H1 (cell line): ENCODE measurements at regions not wholly inside any gene's neighbourhood (a gene's known extent, or its start where the extent isn't known, plus 50 kb on each side); places are given as distances from the start of the nearest gene placed in this dataset.

Source experiments
- CTCF ChIA-PET: fragments of 300-600 bp; sonication (Branson Sonifier 250); formaldehyde crosslinking; loops from one replicate; lab custom pipeline; 2021; ENCODE audit not compliant: partially characterized antibody; lab: Charles Lee
- POLR2A ChIA-PET: fragments of 300-600 bp; sonication (Branson Sonifier 250); formaldehyde crosslinking; loops from one replicate; lab custom pipeline; 2021; ENCODE audit warnings: inconsistent platforms; ENCODE audit not compliant: partially characterized antibody; lab: Charles Lee
- DNase-seq, 2 experiments: peaks; one replicate each; pipeline versions ENCODE4 v3.0.0 to v3.0.0-alpha.2; 2010 to 2022; ENCODE audit warnings: low spot score in 2 of 2, low read depth in 1 of 2, mixed read lengths in 1 of 2
- FAIRE-seq: peaks from 2 replicates; lab custom pipeline; 2011; peaks lifted over from hg19 to GRCh38; lab: Jason Lieb, UNC
- H2AFZ ChIP-seq: 2 replicates; pipeline ENCODE4 v1.8.1; 2012; ENCODE audit warnings: low read length, inconsistent platforms
- H2AK5ac ChIP-seq: 2 replicates; pipeline ENCODE4 v1.6.1; 2013; ENCODE audit warnings: low read depth, low read length
- H2BK120ac ChIP-seq: replicated peaks from 2 replicates; pipeline ENCODE3; 2013; ENCODE audit warnings: low read depth, low read length, inconsistent platforms
- H2BK12ac ChIP-seq: 2 replicates; pipeline ENCODE4 v1.6.1; 2013; ENCODE audit warnings: low read depth, low read length
- H2BK15ac ChIP-seq: 2 replicates; pipeline ENCODE4 v1.6.1; 2013; ENCODE audit warnings: low read length
- H2BK20ac ChIP-seq: 2 replicates; pipeline ENCODE4 v1.6.1; 2013; ENCODE audit warnings: low read length
- H2BK5ac ChIP-seq: 2 replicates; pipeline ENCODE4 v1.6.1; 2013; ENCODE audit warnings: low read depth, low read length
- H3K14ac ChIP-seq: 2 replicates; pipeline ENCODE4 v1.6.1; 2013; ENCODE audit warnings: inconsistent platforms; ENCODE audit not compliant: insufficient read length
- H3K18ac ChIP-seq: 2 replicates; pipeline ENCODE4 v1.6.1; 2013; ENCODE audit warnings: low read length; ENCODE audit errors: extremely low read depth
- H3K23ac ChIP-seq: 2 replicates; pipeline ENCODE4 v1.6.1; 2013; ENCODE audit warnings: inconsistent platforms; ENCODE audit not compliant: insufficient read length
- H3K23me2 ChIP-seq: 2 replicates; pipeline ENCODE4 v1.6.1; 2013; ENCODE audit warnings: low read depth, low read length
- H3K27ac ChIP-seq: 2 replicates; pipeline ENCODE4 v1.6.1; 2011; ENCODE audit warnings: low read depth, low read length, inconsistent platforms
- H3K27me3 ChIP-seq, 4 experiments: replicated peaks in 1 of 4; 1 replicate in 1 of 4; 2 replicates in 3 of 4; pipeline versions ENCODE4 v1.6.1 to v1.8.1; 2011 to 2013; ENCODE audit warnings: low read length in 3 of 4, mild to moderate bottlenecking in 3 of 4, inconsistent platforms in 2 of 4, mixed read lengths in 2 of 4, moderate library complexity in 1 of 4; ENCODE audit not compliant: control insufficient read depth in 3 of 4, insufficient read depth in 3 of 4; ENCODE audit errors: extremely low read depth in 1 of 4
- H3K36me3 ChIP-seq, 4 experiments: 2 replicates each; pipeline versions ENCODE4 v1.6.1 to v1.8.1; 2011 to 2013; ENCODE audit warnings: mild to moderate bottlenecking in 4 of 4, low read length in 3 of 4, moderate library complexity in 2 of 4, control low read depth in 1 of 4, inconsistent platforms in 1 of 4; ENCODE audit not compliant: insufficient read depth in 4 of 4, control insufficient read depth in 2 of 4
- H3K4ac ChIP-seq: replicated peaks from 2 replicates; pipeline ENCODE3; 2013; ENCODE audit warnings: low read length, low read depth, mixed read lengths, inconsistent platforms; ENCODE audit not compliant: insufficient read length
- H3K4me1 ChIP-seq, 4 experiments: replicated peaks in 1 of 4; 1 replicate in 1 of 4; 2 replicates in 3 of 4; pipeline versions ENCODE4 v1.6.1 to v1.8.1; 2011 to 2013; ENCODE audit warnings: low read length in 3 of 4, inconsistent platforms in 2 of 4, mixed read lengths in 1 of 4; ENCODE audit not compliant: insufficient read depth in 4 of 4, control insufficient read depth in 3 of 4
- H3K4me2 ChIP-seq, 2 experiments: 2 replicates each; pipeline versions ENCODE4 v1.6.1 to v1.8.1; 2011 to 2013; ENCODE audit warnings: low read depth in 2 of 2, low read length in 2 of 2, control low read depth in 1 of 2, inconsistent platforms in 1 of 2, mild to moderate bottlenecking in 1 of 2; ENCODE audit not compliant: insufficient read depth in 1 of 2
- H3K4me3 ChIP-seq, 4 experiments: fragments of 200-600, 300-600 bp in 1 of 4; sonication (generic), shearing (Covaris generic), sonication (Bioruptor Twin) in 1 of 4; 2 replicates each; pipeline versions ENCODE4 v1.5.1 to v1.8.1; 2011 to 2016; ENCODE audit warnings: low read length in 4 of 4, low read depth in 3 of 4, control low read depth in 2 of 4, inconsistent platforms in 2 of 4, mild to moderate bottlenecking in 2 of 4, mixed read lengths in 1 of 4, moderate library complexity in 1 of 4; ENCODE audit not compliant: insufficient read depth in 2 of 4; ENCODE audit errors: extremely low read depth in 1 of 4
- H3K56ac ChIP-seq: replicated peaks from 2 replicates; pipeline ENCODE3; 2013; ENCODE audit warnings: low read depth, mild to moderate bottlenecking, mixed read lengths, low read length, inconsistent platforms; ENCODE audit not compliant: insufficient read length
- H3K79me1 ChIP-seq: 2 replicates; pipeline ENCODE4 v1.6.1; 2013; ENCODE audit warnings: low read depth, low read length, control low read depth
- H3K79me2 ChIP-seq, 2 experiments: 2 replicates each; pipeline versions ENCODE4 v1.6.1 to v1.8.1; 2012 to 2013; ENCODE audit warnings: low read length in 2 of 2, mild to moderate bottlenecking in 2 of 2, inconsistent platforms in 1 of 2; ENCODE audit not compliant: insufficient read depth in 2 of 2, control insufficient read depth in 1 of 2
- H3K9ac ChIP-seq, 4 experiments: replicated peaks in 1 of 4; 1 replicate in 1 of 4; 2 replicates in 3 of 4; pipeline versions ENCODE4 v1.6.1 to v1.8.1; 2011 to 2013; ENCODE audit warnings: low read depth in 3 of 4, low read length in 3 of 4, control low read depth in 2 of 4, mild to moderate bottlenecking in 2 of 4, moderate library complexity in 2 of 4, inconsistent platforms in 1 of 4; ENCODE audit errors: extremely low read depth in 1 of 4
- H3K9me3 ChIP-seq, 2 experiments: 2 replicates each; pipeline versions ENCODE4 v1.6.1 to v1.8.1; 2012 to 2013; ENCODE audit warnings: mild to moderate bottlenecking in 2 of 2, moderate library complexity in 2 of 2, control low read depth in 1 of 2, inconsistent platforms in 1 of 2, low read depth in 1 of 2, low read length in 1 of 2, mixed read lengths in 1 of 2; ENCODE audit not compliant: insufficient read depth in 2 of 2
- H4K20me1 ChIP-seq, 2 experiments: replicated peaks in 1 of 2; 2 replicates each; pipeline versions ENCODE3 to v1.8.1; 2011 to 2013; ENCODE audit warnings: inconsistent platforms in 2 of 2, low read length in 2 of 2, mild to moderate bottlenecking in 1 of 2; ENCODE audit not compliant: insufficient read depth in 2 of 2, control insufficient read depth in 1 of 2
- H4K5ac ChIP-seq: 2 replicates; pipeline ENCODE4 v1.6.1; 2013; ENCODE audit warnings: low read length, low read depth, mixed read lengths, inconsistent platforms; ENCODE audit not compliant: insufficient read length
- H4K8ac ChIP-seq: 2 replicates; pipeline ENCODE4 v1.8.0; 2013; ENCODE audit warnings: mild to moderate bottlenecking, moderate library complexity, low read length, inconsistent platforms; ENCODE audit not compliant: insufficient read depth; ENCODE audit errors: extremely low read depth
- H4K91ac ChIP-seq: replicated peaks from 2 replicates; pipeline ENCODE3; 2013; ENCODE audit warnings: low read length, mixed read lengths, inconsistent platforms; ENCODE audit not compliant: insufficient read length
- CHD2 ChIP-seq: IDR thresholded peaks from 2 replicates; pipeline ENCODE4 v1.6.1; 2012; ENCODE audit warnings: low read length, improper control_type of control experiment
- WGBS, 2 experiments: shearing (Covaris generic) in 1 of 2; methylation state at CpG; one replicate each; pipeline versions ENCODE4 v1.1.6 to v1.1.7; 2013 to 2015; ENCODE audit warnings: low lambda C conversion rate in 2 of 2, mixed read lengths in 2 of 2, inconsistent platforms in 1 of 2, low coverage in 1 of 2, missing lambda C conversion rate in 1 of 2; ENCODE audit not compliant: insufficient replicate concordance in 2 of 2, insufficient coverage in 1 of 2, insufficient read length in 1 of 2; ENCODE audit errors: extremely low coverage in 1 of 2, missing lambda C conversion rate in 1 of 2; 5-methylcytosine and 5-hydroxymethylcytosine counted together

DNA sequence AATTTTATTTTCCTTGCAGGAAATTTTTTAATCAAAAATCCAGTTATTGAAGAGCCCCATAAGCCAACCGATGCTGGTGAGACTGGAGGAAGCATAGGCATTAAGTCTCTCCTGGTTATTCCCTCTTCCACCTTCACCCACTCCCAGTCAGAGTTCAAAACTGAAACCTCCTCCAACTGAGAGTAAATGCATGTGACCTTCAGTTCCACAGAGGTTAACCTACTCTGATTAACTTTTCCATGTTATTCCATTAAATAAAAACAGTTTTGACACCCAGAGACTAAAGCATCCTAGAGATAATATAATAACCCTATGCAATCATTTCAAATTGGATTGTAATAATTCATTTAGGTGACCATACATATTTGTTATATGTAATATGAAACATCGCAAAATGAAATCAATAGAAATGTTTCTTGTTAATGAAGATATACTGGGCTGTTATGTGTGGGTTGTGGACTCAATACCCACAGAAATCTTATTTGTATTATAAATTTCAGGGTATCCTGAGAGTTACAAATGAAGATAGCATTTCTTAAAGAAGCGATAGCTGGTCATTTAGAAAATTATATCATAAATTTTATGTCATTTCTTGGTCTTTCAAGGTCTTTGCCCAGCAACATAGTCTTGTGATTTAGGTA lies 376.5 kb downstream of the SETD4 start:
- no peak overlapping the region for H4K8ac ChIP-seq
- H2BK12ac ChIP-seq = no peak overlapping the region
- no peak for TF ChIP-seq CHD2
- TF ChIP-seq, all 59 proteins: peak for 0
- Histone ChIP-seq H2BK20ac (no peak overlapping the region), H3K79me1 (no peaks in the 10 kb centered on the region), H3K4me3 (no peak overlapping the region), H3K23me2 (no peaks in the 10 kb centered on the region), H3K9me3 (no peaks in the 10 kb centered on the region), H3K9ac (no peak overlapping the region), H3K4me2 (no peak overlapping the region), H2AFZ (no peak overlapping the region), H2AK5ac (no peak overlapping the region), H4K20me1 (no peaks in the 10 kb centered on the region), H2BK120ac (no peak overlapping the region), H3K23ac (no peak overlapping the region), H4K91ac (no peak overlapping the region), H3K4ac (no peak overlapping the region), H3K14ac (no peak overlapping the region), H3K27me3 (no peaks in the 10 kb centered on the region), H3K36me3 (no peaks in the 10 kb centered on the region), H3K79me2 (no peaks in the 10 kb centered on the region), H3K4me1 (no peaks in the 10 kb centered on the region), H2BK15ac (no peak overlapping the region), H3K56ac (no peak overlapping the region), H2BK5ac (no peak overlapping the region), H3K18ac (no peak overlapping the region), H4K5ac (no peak overlapping the region), H3K27ac (no peak overlapping the region)
- CTCF ChIA-PET = no interaction called here
- POLR2A ChIA-PET = no interaction called here
- no peak for FAIRE-seq
- no peak for DNase-seq
- 91% methylated on average over 3 of the region's 3 CpGs; no CpG with 5 or more reads in 1 of the 2 experiments for WGBS, 2 experiments
